Right lobe of liver (tissue), 6 donors: ENCODE measurements at regions not wholly inside any gene's neighbourhood (a gene's known extent, or its start where the extent isn't known, plus 50 kb on each side); places are given as distances from the start of the nearest gene placed in this dataset.

Experiments used
- ATAC-seq, 4 donors: fragments of 200-7000 bp; cut with Tn5 transposase; one replicate each; pipeline ENCODE4 v1.9.1; 2020; ENCODE audit warnings: mild to moderate bottlenecking in 4 of 4, moderate library complexity in 4 of 4
- DNase-seq, 3 donors: peaks; one replicate each; pipeline ENCODE4 v3.0.0-alpha.2; 2020
- H3K27ac ChIP-seq, 3 donors: fragments of 200-600 bp; one replicate each; pipeline ENCODE4 v1.8.0; 2022
- H3K27me3 ChIP-seq, 2 donors: fragments of 200-600 bp; one replicate each; pipeline ENCODE4 v1.8.0; 2022
- H3K36me3 ChIP-seq, 4 donors: fragments of 200-600 bp; sonication (generic) in 1 of 4; one replicate each; pipeline versions ENCODE4 v1.5.1 to v1.8.0; 2017 to 2022; ENCODE audit warnings: control low read depth in 1 of 4
- H3K4me1 ChIP-seq, 4 donors: fragments of 200-600 bp; sonication (generic) in 1 of 4; one replicate each; pipeline versions ENCODE4 v1.5.1 to v1.8.0; 2017 to 2022; ENCODE audit warnings: control low read depth in 1 of 4
- H3K4me3 ChIP-seq, 3 donors: fragments of 200-600 bp; one replicate each; pipeline ENCODE4 v1.8.0; 2022
- H3K9me3 ChIP-seq, 4 donors: fragments of 200-600 bp; sonication (generic) in 1 of 4; one replicate each; pipeline versions ENCODE4 v1.5.1 to v1.8.0; 2017 to 2022; ENCODE audit warnings: control low read depth in 1 of 4
- POLR2A ChIP-seq: fragments of 450-650 bp; IDR thresholded peaks from one replicate; pipeline ENCODE4 v1.6.1; 2017; ENCODE audit warnings: antibody characterized with exemption, mild to moderate bottlenecking
- WGBS: methylation state at CpG from one replicate; pipeline ENCODE4 v1.1.6; 2018; ENCODE audit warnings: low coverage, low lambda C conversion rate; ENCODE audit not compliant: insufficient coverage; ENCODE audit errors: missing lambda C conversion rate; 5-methylcytosine and 5-hydroxymethylcytosine counted together
- intact Hi-C, 2 donors: fragments of 100-400 bp; cut with DNase I; formaldehyde crosslinking; loops; one replicate each; pipeline versions ENCODE4 v1.11.2 to v1.14.1; 2022
- TF ChIP-seq, protein P1 (sequence below), 4 donors: fragments of 200-600 bp in 3 of 4; fragments of 450-650 bp in 1 of 4; IDR thresholded peaks; one replicate each; pipeline versions ENCODE4 v1.5.1 to v1.8.0; 2016 to 2022; ENCODE audit warnings: antibody characterized with exemption in 4 of 4, mild to moderate bottlenecking in 2 of 4
- donor health status: DM: no; HTN: yes; CAD: no.
- donor health status: DM: no; HTN: no; CAD: no.
- donor health status: DM: no; HTN: no; CAD: no.
- donor health status: DM: no; HTN: yes; CAD: no.
- donor health status: DM: no; HTN: yes; CAD: no.

DNA sequence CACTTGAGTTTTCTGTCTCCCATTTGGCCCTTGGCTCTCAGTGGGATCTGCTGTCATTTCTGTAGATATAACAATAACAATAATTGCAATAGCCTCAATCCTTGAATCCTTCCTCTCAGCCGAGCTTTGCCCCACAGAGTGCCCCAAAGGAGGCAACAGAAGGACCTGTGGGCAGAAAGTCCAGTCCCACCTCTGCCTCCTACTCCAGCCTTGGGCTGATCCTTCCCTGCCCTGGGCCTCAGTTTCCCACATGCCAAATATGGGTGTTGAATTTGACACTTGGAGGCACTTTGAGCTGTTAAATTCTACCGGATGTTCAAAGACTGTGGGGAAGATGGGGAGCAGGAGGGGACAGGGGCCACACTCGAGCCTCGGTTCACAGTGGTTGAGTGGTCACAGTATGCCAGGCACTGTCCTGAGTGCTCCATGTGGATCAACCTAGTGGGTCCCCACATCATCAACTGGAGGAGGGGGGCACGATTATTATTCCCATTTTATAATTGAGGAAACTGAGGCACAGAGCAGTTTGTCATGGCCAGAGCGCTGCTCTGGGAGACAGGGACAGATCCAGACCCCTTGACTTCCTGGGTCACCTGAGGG is 307.1 kb downstream of the MATN1 start:
- H3K36me3 ChIP-seq: no peaks in the 10 kb centered on the region
- DNase-seq: no peak

GRCh38 chr1:30415171-30415940 is 308.0 kb downstream of the MATN1 start:
- Histone ChIP-seq H3K4me3 (no peak overlapping the region), H3K27me3 (no peaks in the 10 kb centered on the region), H3K36me3 (no peaks in the 10 kb centered on the region), H3K27ac (no peak overlapping the region), H3K9me3 (no peaks in the 10 kb centered on the region), H3K4me1 (no peaks in the 10 kb centered on the region)
- TF ChIP-seq, protein P1, sequence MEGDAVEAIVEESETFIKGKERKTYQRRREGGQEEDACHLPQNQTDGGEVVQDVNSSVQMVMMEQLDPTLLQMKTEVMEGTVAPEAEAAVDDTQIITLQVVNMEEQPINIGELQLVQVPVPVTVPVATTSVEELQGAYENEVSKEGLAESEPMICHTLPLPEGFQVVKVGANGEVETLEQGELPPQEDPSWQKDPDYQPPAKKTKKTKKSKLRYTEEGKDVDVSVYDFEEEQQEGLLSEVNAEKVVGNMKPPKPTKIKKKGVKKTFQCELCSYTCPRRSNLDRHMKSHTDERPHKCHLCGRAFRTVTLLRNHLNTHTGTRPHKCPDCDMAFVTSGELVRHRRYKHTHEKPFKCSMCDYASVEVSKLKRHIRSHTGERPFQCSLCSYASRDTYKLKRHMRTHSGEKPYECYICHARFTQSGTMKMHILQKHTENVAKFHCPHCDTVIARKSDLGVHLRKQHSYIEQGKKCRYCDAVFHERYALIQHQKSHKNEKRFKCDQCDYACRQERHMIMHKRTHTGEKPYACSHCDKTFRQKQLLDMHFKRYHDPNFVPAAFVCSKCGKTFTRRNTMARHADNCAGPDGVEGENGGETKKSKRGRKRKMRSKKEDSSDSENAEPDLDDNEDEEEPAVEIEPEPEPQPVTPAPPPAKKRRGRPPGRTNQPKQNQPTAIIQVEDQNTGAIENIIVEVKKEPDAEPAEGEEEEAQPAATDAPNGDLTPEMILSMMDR (IDR thresholded peaks at IDR 0.05): no peak
- TF ChIP-seq POLR2A: no peak
- no peak for DNase-seq
- intact Hi-C loops: no loop called here
- no peak for ATAC-seq
- WGBS: 100% methylated on average over 1 of the region's 7 CpGs

More for the DNA sequence above, 307.1 kb downstream of the MATN1 start:
- TF ChIP-seq POLR2A: no peak
- TF ChIP-seq, protein P1 (IDR thresholded peaks at IDR 0.05): no peak
- Histone ChIP-seq H3K9me3 (no peaks in the 10 kb centered on the region), H3K4me1 (no peaks in the 10 kb centered on the region), H3K27me3 (no peaks in the 10 kb centered on the region), H3K27ac (no peak overlapping the region), H3K4me3 (no peak overlapping the region)
- ATAC-seq: no peak
- 52% methylated on average over 5 of the region's 6 CpGs for WGBS
- intact Hi-C loops: no loop called here

DNA sequence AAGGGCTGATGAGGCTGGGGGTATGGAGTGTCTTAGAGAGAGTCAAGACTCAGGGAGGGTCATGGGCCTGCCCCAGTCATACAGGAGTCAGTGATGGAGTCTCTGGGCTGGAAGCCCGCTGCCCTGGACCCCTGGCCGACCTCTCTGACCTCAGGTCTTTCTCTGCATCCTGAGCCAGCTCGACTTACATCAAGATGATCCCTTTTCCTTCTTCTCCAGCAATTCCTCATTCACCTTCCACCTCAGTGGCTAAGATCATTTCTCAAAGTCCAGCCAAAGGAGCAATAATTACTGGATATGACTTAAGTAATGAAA is 308.6 kb downstream of the MATN1 start:
- H3K9me3 ChIP-seq: no peaks in the 10 kb centered on the region
- DNase-seq (no peak), ATAC-seq (no peak)
- TF ChIP-seq POLR2A: no peak
- TF ChIP-seq, protein P1 (IDR thresholded peaks at IDR 0.05): no peak
- no peaks in the 10 kb centered on the region for H3K36me3 ChIP-seq
- 40% methylated on average over 1 of the region's 3 CpGs for WGBS
- H3K27ac ChIP-seq: no peak overlapping the region
- no peaks in the 10 kb centered on the region for H3K27me3 ChIP-seq
- no peaks in the 10 kb centered on the region for H3K4me1 ChIP-seq
- intact Hi-C loops: no loop called here
- H3K4me3 ChIP-seq: no peak overlapping the region

- Histone ChIP-seq H3K36me3 (no peaks in the 10 kb centered on the region), H3K27me3 (no peaks in the 10 kb centered on the region), H3K27ac (no peak overlapping the region), H3K4me3 (no peak overlapping the region), H3K9me3 (no peaks in the 10 kb centered on the region), H3K4me1 (no peaks in the 10 kb centered on the region)
- no peak for DNase-seq
- ATAC-seq: no peak
- 56% methylated on average over 13 of the region's 14 CpGs for WGBS
- no peak for TF ChIP-seq POLR2A
- TF ChIP-seq, protein P1 (IDR thresholded peaks at IDR 0.05): no peak
- intact Hi-C loops: no loop called here
Observed at GRCh38 chr1:30414086-30414850, 309.1 kb downstream of the MATN1 start.
